ENCODE measurements at regions not wholly inside any gene's neighbourhood (a gene's known extent, or its start where the extent isn't known, plus 50 kb on each side); places are given as distances from the start of the nearest gene placed in this dataset.

DNA sequence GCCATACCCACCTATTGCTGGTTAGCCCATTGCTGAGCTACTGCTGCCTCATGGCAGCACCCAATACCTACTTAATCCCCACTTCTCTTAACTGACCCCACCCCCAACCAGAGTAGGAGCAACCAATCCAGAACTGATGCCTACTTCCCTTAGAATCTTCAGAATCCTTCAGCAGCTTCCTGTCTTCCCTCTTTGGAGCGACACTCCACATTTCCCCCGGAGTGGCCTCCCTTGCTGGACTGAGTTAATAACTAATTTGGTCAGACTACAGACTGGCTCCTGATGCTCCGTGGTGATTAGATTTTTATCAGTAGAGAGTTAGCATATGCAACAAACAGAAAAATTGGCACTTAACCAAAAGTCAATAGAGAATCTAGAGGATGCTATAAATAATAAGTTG, 51.2 kb upstream of the UBR2 start:
- no peak overlapping the region for H3K9ac ChIP-seq (ENCODE audit: low read length)

DNA sequence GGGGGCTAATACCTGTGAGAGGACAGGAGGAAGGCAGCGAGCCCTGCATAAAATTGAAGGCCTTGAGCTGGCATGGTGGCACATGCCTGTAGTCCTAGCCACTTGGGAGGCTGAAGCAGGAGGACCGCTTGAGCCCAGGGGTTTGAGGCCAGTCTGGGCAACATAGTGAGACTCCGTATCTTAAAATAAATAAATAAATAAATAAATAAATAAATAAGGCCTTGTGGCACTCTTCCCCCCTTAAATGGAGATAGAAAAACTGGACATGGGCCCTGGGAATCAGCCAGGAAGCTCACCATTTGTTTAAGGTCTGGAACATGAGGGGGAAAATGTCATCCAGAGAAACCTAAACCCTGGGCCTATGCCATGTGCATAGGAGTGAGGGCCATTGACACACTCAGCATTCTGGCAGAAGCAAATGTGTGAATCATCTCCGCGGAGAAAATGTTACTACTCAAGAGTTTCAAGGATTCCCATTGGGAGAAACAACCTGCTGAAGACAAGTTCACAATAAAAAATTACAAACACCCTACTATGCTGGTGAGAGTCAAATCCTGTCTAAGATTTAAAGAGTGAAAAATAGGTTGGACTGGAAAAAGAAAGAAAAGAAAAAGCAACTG, 51.9 kb upstream of the UBR2 start:
- Histone ChIP-seq H3K9me3 (ENCODE audit: control insufficient read depth, low read length) (no peaks in the 10 kb centered on the region), H3K9ac (ENCODE audit: low read length) (no peak overlapping the region), H3K4me3 (ENCODE audit: low read length) (no peak overlapping the region), H3K27me3 (replicated peaks; ENCODE audit: control insufficient read depth, insufficient read depth, low read length) (no peaks in the 10 kb centered on the region), H3K4me1 (ENCODE audit: control insufficient read depth, insufficient read depth, low read length) (peaks cover 4% of the 10 kb centered on the region), H3K36me3 (ENCODE audit: control insufficient read depth, insufficient read depth, low read length, severe bottlenecking) (no peaks in the 10 kb centered on the region)
- DNase-seq (ENCODE audit: low read depth) = no peak

More for the DNA sequence above, 51.2 kb upstream of the UBR2 start:
- H3K9me3 ChIP-seq (ENCODE audit: control insufficient read depth, low read length) = no peaks in the 10 kb centered on the region
- no peak for DNase-seq (ENCODE audit: low read depth)
- peaks cover 4% of the 10 kb centered on the region for H3K4me1 ChIP-seq (ENCODE audit: control insufficient read depth, insufficient read depth, low read length)
- H3K36me3 ChIP-seq (ENCODE audit: control insufficient read depth, insufficient read depth, low read length, severe bottlenecking) = no peaks in the 10 kb centered on the region
- no peak overlapping the region for H3K4me3 ChIP-seq (ENCODE audit: low read length)
- H3K27me3 ChIP-seq (replicated peaks; ENCODE audit: control insufficient read depth, insufficient read depth, low read length) = no peaks in the 10 kb centered on the region

- DNase-seq (ENCODE audit: low read depth) = no peak
- Histone ChIP-seq H3K9ac (ENCODE audit: low read length) (no peak overlapping the region), H3K4me3 (ENCODE audit: low read length) (no peak overlapping the region), H3K27me3 (replicated peaks; ENCODE audit: control insufficient read depth, insufficient read depth, low read length) (no peaks in the 10 kb centered on the region), H3K4me1 (ENCODE audit: control insufficient read depth, insufficient read depth, low read length) (peaks cover 8% of the 10 kb centered on the region), H3K9me3 (ENCODE audit: control insufficient read depth, low read length) (no peaks in the 10 kb centered on the region), H3K36me3 (ENCODE audit: control insufficient read depth, insufficient read depth, low read length, severe bottlenecking) (no peaks in the 10 kb centered on the region)
These were observed 53.0 kb upstream of the UBR2 start for GRCh38 chr6:42510795-42511194.

DNA sequence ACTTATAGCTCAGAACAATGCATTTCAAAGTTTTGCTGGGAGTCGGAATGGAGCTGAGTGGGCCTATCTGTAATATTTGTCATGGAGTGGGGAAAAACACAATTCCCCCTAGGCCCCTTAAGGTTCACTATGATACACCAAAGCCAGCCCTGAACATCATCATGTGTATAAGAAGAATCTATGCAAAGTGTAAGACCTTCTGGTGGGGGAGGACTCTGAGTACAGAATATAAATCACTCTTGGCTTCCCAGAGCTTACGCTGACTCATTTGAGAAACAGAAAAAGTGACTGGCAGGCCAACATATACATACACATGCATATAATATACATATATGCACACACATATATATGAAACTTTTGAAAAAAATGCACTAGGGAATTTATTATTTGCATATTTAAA, 54.1 kb upstream of the UBR2 start:
- H3K27me3 ChIP-seq (replicated peaks; ENCODE audit: control insufficient read depth, insufficient read depth, low read length) = no peaks in the 10 kb centered on the region
- no peaks in the 10 kb centered on the region for H3K9me3 ChIP-seq (ENCODE audit: control insufficient read depth, low read length)
- no peak overlapping the region for H3K9ac ChIP-seq (ENCODE audit: low read length)
- DNase-seq (ENCODE audit: low read depth) = no peak
- H3K36me3 ChIP-seq (ENCODE audit: control insufficient read depth, insufficient read depth, low read length, severe bottlenecking) = no peaks in the 10 kb centered on the region
- H3K4me1 ChIP-seq (ENCODE audit: control insufficient read depth, insufficient read depth, low read length) = peaks cover 15% of the 10 kb centered on the region
- no peak overlapping the region for H3K4me3 ChIP-seq (ENCODE audit: low read length)

DNA sequence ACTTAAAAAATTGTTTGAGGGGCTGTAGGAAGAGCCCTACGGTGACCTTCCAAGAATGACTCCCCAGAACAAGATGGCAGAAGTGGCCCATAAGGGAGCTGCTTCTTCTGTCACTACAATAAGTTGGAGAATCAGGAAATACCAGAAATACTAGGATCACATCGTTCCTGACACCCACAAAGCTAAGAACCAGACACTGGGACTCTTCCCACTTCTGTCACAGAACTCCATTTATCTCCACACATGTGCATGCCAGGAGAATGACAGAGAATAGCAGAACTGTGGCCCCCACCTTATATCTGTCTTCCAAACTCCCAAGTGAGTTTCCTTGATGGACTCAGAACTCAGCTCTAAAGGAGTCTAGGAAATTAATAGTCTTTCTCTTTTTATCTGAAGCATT, 54.6 kb upstream of the UBR2 start:
- peaks cover 15% of the 10 kb centered on the region for H3K4me1 ChIP-seq (ENCODE audit: control insufficient read depth, insufficient read depth, low read length)
- H3K4me3 ChIP-seq (ENCODE audit: low read length) = no peak overlapping the region
- H3K9ac ChIP-seq (ENCODE audit: low read length) = no peak overlapping the region
- H3K9me3 ChIP-seq (ENCODE audit: control insufficient read depth, low read length) = no peaks in the 10 kb centered on the region
- H3K27me3 ChIP-seq (replicated peaks; ENCODE audit: control insufficient read depth, insufficient read depth, low read length) = no peaks in the 10 kb centered on the region
- no peaks in the 10 kb centered on the region for H3K36me3 ChIP-seq (ENCODE audit: control insufficient read depth, insufficient read depth, low read length, severe bottlenecking)
- no peak for DNase-seq (ENCODE audit: low read depth)

DNA sequence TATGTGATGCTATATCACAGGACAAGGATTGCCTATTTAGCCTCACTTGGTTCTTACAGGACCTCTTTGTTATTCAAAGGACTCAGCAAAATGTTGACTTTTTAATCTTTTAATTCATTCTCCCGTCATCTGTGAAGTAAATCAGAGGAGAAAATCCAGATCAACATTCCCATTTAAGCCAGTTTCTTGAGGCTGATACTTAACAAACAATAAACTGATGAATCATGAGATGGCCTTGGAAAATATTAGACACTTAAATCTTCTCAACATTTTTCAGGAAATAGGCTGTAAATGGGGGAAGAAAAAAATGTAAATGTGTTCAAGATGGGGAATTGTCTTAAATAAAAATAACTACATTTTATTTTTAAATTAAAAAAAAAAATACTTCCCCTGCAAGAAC, 55.9 kb upstream of the UBR2 start:
- H3K4me3 ChIP-seq (ENCODE audit: low read length) = no peak overlapping the region
- H3K36me3 ChIP-seq (ENCODE audit: control insufficient read depth, insufficient read depth, low read length, severe bottlenecking) = no peaks in the 10 kb centered on the region
- H3K9ac ChIP-seq (ENCODE audit: low read length) = no peak overlapping the region
- H3K9me3 ChIP-seq (ENCODE audit: control insufficient read depth, low read length) = no peaks in the 10 kb centered on the region
- peaks cover 15% of the 10 kb centered on the region for H3K4me1 ChIP-seq (ENCODE audit: control insufficient read depth, insufficient read depth, low read length)
- no peak for DNase-seq (ENCODE audit: low read depth)
- no peaks in the 10 kb centered on the region for H3K27me3 ChIP-seq (replicated peaks; ENCODE audit: control insufficient read depth, insufficient read depth, low read length)

DNA sequence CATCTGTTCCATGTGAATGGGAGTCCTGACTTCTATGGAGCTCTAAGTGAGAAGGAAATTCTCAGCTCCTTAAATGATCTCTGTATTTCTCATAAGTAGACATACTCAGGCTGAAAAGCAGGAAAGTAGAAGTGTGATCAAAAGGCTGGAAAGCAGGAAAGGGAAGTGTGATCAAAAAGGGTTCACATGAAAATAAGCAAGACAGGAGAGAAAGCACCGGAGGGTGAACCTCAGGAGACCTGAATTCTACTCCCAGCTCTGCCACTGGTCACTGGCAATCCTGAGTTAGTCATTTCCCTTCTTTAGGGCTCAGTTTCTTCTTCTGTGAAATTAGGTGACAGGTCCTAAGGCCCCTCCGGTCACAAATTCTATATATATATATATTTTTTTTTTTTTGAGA, 55.5 kb upstream of the TRERF1 start:
- no peaks in the 10 kb centered on the region for H3K27me3 ChIP-seq (replicated peaks; ENCODE audit: control insufficient read depth, insufficient read depth, low read length)
- H3K9ac ChIP-seq (ENCODE audit: low read length) = no peak overlapping the region
- H3K4me1 ChIP-seq (ENCODE audit: control insufficient read depth, insufficient read depth, low read length) = peaks cover 11% of the 10 kb centered on the region
- DNase-seq (ENCODE audit: low read depth) = no peak
- H3K4me3 ChIP-seq (ENCODE audit: low read length) = no peak overlapping the region
- no peaks in the 10 kb centered on the region for H3K36me3 ChIP-seq (ENCODE audit: control insufficient read depth, insufficient read depth, low read length, severe bottlenecking)
- no peaks in the 10 kb centered on the region for H3K9me3 ChIP-seq (ENCODE audit: control insufficient read depth, low read length)

DNA sequence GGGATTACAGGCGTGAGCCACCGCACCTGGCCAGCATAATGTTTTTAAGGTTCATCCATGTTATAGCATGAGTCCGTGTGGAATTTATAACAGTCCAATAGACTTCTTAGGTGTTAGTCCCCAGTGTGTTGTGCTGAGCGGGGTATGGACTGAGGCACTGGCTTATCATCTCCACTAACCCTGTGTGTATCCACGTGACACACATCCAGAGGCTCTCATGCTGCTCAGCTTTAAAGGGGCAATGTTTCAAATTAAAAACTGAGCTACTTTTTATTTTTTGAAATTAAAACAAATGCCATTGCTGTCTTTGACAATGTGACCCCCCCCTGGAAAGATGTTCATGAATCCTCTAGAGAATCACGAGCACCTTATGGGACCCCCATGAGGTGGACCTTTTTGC, 54.3 kb upstream of the TRERF1 start:
- Histone ChIP-seq H3K36me3 (ENCODE audit: control insufficient read depth, insufficient read depth, low read length, severe bottlenecking) (no peaks in the 10 kb centered on the region), H3K4me1 (ENCODE audit: control insufficient read depth, insufficient read depth, low read length) (peaks cover 11% of the 10 kb centered on the region), H3K4me3 (ENCODE audit: low read length) (no peak overlapping the region), H3K9me3 (ENCODE audit: control insufficient read depth, low read length) (no peaks in the 10 kb centered on the region), H3K9ac (ENCODE audit: low read length) (no peak overlapping the region), H3K27me3 (replicated peaks; ENCODE audit: control insufficient read depth, insufficient read depth, low read length) (no peaks in the 10 kb centered on the region)
- DNase-seq (ENCODE audit: low read depth) = no peak

- DNase-seq (ENCODE audit: low read depth) = peak; percentile 35
- Histone ChIP-seq H3K9ac (ENCODE audit: low read length) (peak overlapping the region; percentile 61), H3K9me3 (ENCODE audit: control insufficient read depth, low read length) (no peaks in the 10 kb centered on the region), H3K4me1 (ENCODE audit: control insufficient read depth, insufficient read depth, low read length) (peaks cover 11% of the 10 kb centered on the region), H3K36me3 (ENCODE audit: control insufficient read depth, insufficient read depth, low read length, severe bottlenecking) (no peaks in the 10 kb centered on the region), H3K27me3 (replicated peaks; ENCODE audit: control insufficient read depth, insufficient read depth, low read length) (no peaks in the 10 kb centered on the region), H3K4me3 (ENCODE audit: low read length) (peak overlapping the region; percentile 59)
These were observed 53.6 kb upstream of the TRERF1 start for GRCh38 chr6:42505385-42505718.

GRCh38 chr6:42503894-42504293, 52.2 kb upstream of the TRERF1 start:
- H3K4me3 ChIP-seq (ENCODE audit: low read length) = no peak overlapping the region
- no peak for DNase-seq (ENCODE audit: low read depth)

GRCh38 chr6:42502990-42503389, 51.3 kb upstream of the TRERF1 start:
- no peak overlapping the region for H3K4me3 ChIP-seq (ENCODE audit: low read length)
- H3K9ac ChIP-seq (ENCODE audit: low read length) = no peak overlapping the region
- peaks cover 11% of the 10 kb centered on the region for H3K4me1 ChIP-seq (ENCODE audit: control insufficient read depth, insufficient read depth, low read length)
- no peak for DNase-seq (ENCODE audit: low read depth)
- H3K9me3 ChIP-seq (ENCODE audit: control insufficient read depth, low read length) = no peaks in the 10 kb centered on the region
- H3K27me3 ChIP-seq (replicated peaks; ENCODE audit: control insufficient read depth, insufficient read depth, low read length) = no peaks in the 10 kb centered on the region
- no peaks in the 10 kb centered on the region for H3K36me3 ChIP-seq (ENCODE audit: control insufficient read depth, insufficient read depth, low read length, severe bottlenecking)

More at GRCh38 chr6:42503894-42504293, 52.2 kb upstream of the TRERF1 start:
- Histone ChIP-seq H3K9me3 (ENCODE audit: control insufficient read depth, low read length) (no peaks in the 10 kb centered on the region), H3K27me3 (replicated peaks; ENCODE audit: control insufficient read depth, insufficient read depth, low read length) (no peaks in the 10 kb centered on the region), H3K36me3 (ENCODE audit: control insufficient read depth, insufficient read depth, low read length, severe bottlenecking) (no peaks in the 10 kb centered on the region), H3K4me1 (ENCODE audit: control insufficient read depth, insufficient read depth, low read length) (peaks cover 11% of the 10 kb centered on the region), H3K9ac (ENCODE audit: low read length) (no peak overlapping the region)

GRCh38 chr6:42502127-42502526, 50.4 kb upstream of the TRERF1 start:
- Histone ChIP-seq H3K4me3 (ENCODE audit: low read length) (no peak overlapping the region), H3K27me3 (replicated peaks; ENCODE audit: control insufficient read depth, insufficient read depth, low read length) (no peaks in the 10 kb centered on the region), H3K36me3 (ENCODE audit: control insufficient read depth, insufficient read depth, low read length, severe bottlenecking) (no peaks in the 10 kb centered on the region), H3K4me1 (ENCODE audit: control insufficient read depth, insufficient read depth, low read length) (peaks cover 11% of the 10 kb centered on the region), H3K9me3 (ENCODE audit: control insufficient read depth, low read length) (peaks cover 1% of the 10 kb centered on the region), H3K9ac (ENCODE audit: low read length) (no peak overlapping the region)
- DNase-seq (ENCODE audit: low read depth) = no peak

Data from adipocyte (in vitro differentiated cells).